Sigmoid colon (tissue), 6 donors: ENCODE measurements at regions not wholly inside any gene's neighbourhood (a gene's known extent, or its start where the extent isn't known, plus 50 kb on each side); places are given as distances from the start of the nearest gene placed in this dataset.

Source experiments
- DNase-seq: peaks from one replicate; pipeline ENCODE4 v3.0.0-alpha.2; 2019
- H3K27ac ChIP-seq, 4 donors: fragments of 200-600 bp; sonication (generic); one replicate each; pipeline ENCODE4 v1.5.1; 2016 to 2019; ENCODE audit warnings: mild to moderate bottlenecking in 1 of 4
- H3K27me3 ChIP-seq, 3 donors: fragments of 200-600 bp; sonication (generic); one replicate each; pipeline ENCODE4 v1.5.1; 2019; ENCODE audit warnings: mild to moderate bottlenecking in 1 of 3
- H3K36me3 ChIP-seq, 4 donors: fragments of 200-600 bp; sonication (generic); one replicate each; pipeline ENCODE4 v1.5.1; 2016 to 2019
- H3K4me1 ChIP-seq, 4 donors: fragments of 200-600 bp; sonication (generic); one replicate each; pipeline ENCODE4 v1.5.1; 2017 to 2019
- H3K4me3 ChIP-seq, 4 donors: fragments of 200-600 bp; sonication (generic); one replicate each; pipeline ENCODE4 v1.5.1; 2017 to 2019; ENCODE audit warnings: mild to moderate bottlenecking in 2 of 4, moderate library complexity in 1 of 4
- H3K9me3 ChIP-seq, 4 donors: fragments of 200-600 bp in 3 of 4; sonication (generic) in 3 of 4; one replicate each; pipeline versions ENCODE4 v1.5.1 to v1.6.1; 2013 to 2019
- CTCF ChIP-seq, 4 experiments: fragments of 450-650 bp in 3 of 4; fragments of 200-600 bp in 1 of 4; IDR thresholded peaks; one replicate each; pipeline ENCODE4 v1.5.1; 2016 to 2019; ENCODE audit warnings: antibody characterized with exemption in 4 of 4, mild to moderate bottlenecking in 3 of 4, moderate library complexity in 2 of 4
- EP300 ChIP-seq, 4 donors: sonication (generic); formaldehyde crosslinking; IDR thresholded peaks; one replicate each; pipeline ENCODE4 v1.6.1; 2017; ENCODE audit warnings: antibody characterized with exemption in 4 of 4
- POLR2A ChIP-seq, 2 donors: fragments of 450-650 bp; IDR thresholded peaks; one replicate each; pipeline ENCODE4 v1.6.1; 2016; ENCODE audit warnings: antibody characterized with exemption in 2 of 2, mild to moderate bottlenecking in 2 of 2, moderate library complexity in 2 of 2
- POLR2AphosphoS5 ChIP-seq, 4 donors: sonication (generic); formaldehyde crosslinking; IDR thresholded peaks; one replicate each; pipeline ENCODE4 v1.6.1; 2017; ENCODE audit warnings: antibody characterized with exemption in 4 of 4
- WGBS, 2 donors: extraction: QIAGEN DNeasy Blood & Tissue Kit; methylation state at CpG; one replicate each; pipeline ENCODE4 v1.1.7; 2013; 5-methylcytosine and 5-hydroxymethylcytosine counted together
- intact Hi-C: fragments of 100-400 bp; cut with DNase I; formaldehyde crosslinking; loops from one replicate; pipeline ENCODE4 v1.15.1; 2023
- donor health status: healthy with polysubstance abuse.
- donor health status: healthy.

- WGBS, 2 donors: 36 to 58% methylated on average over 4 of the region's 4 CpGs
- H3K4me1 ChIP-seq: no peaks in the 10 kb centered on the region
- no peaks in the 10 kb centered on the region for H3K9me3 ChIP-seq
- no peaks in the 10 kb centered on the region for H3K36me3 ChIP-seq
- H3K4me3 ChIP-seq: no peak overlapping the region
- TF ChIP-seq POLR2A (IDR thresholded peaks at IDR 0.05) (no peak), CTCF (IDR thresholded peaks at IDR 0.05) (no peak)
- H3K27ac ChIP-seq: no peak overlapping the region
- DNase-seq: no peak
- intact Hi-C loops: no loop called here
- no peaks in the 10 kb centered on the region for H3K27me3 ChIP-seq
Measured at GRCh38 chr4:167606551-167606950, 372.3 kb upstream of the SPOCK3 start.

- whole genome bisulfite sequencing, 2 donors: 60 to 77% methylated on average over 3 of the region's 3 CpGs
Measured at GRCh38 chr4:167613381-167613780, 379.1 kb upstream of the SPOCK3 start.

GRCh38 chr4:167614866-167615265, 380.6 kb upstream of the SPOCK3 start:
- Histone ChIP-seq H3K4me3 (no peak overlapping the region), H3K9me3 (no peaks in the 10 kb centered on the region), H3K4me1 (no peaks in the 10 kb centered on the region), H3K36me3 (no peaks in the 10 kb centered on the region), H3K27me3 (no peaks in the 10 kb centered on the region), H3K27ac (no peak overlapping the region)
- intact Hi-C loops: no loop called here
- TF ChIP-seq EP300 (IDR thresholded peaks at IDR 0.05) (no peak), POLR2A (IDR thresholded peaks at IDR 0.05) (no peak), POLR2AphosphoS5 (IDR thresholded peaks at IDR 0.05) (no peak), CTCF (IDR thresholded peaks at IDR 0.05) (no peak)
- 41 to 60% methylated on average over 3 of the region's 3 CpGs for WGBS, 2 donors
- DNase-seq: no peak

More at GRCh38 chr4:167613381-167613780, 379.1 kb upstream of the SPOCK3 start:
- Histone ChIP-seq H3K4me3 (no peak overlapping the region), H3K4me1 (no peaks in the 10 kb centered on the region), H3K9me3 (no peaks in the 10 kb centered on the region), H3K27ac (no peak overlapping the region), H3K27me3 (no peaks in the 10 kb centered on the region), H3K36me3 (no peaks in the 10 kb centered on the region)
- DNase-seq: no peak
- intact Hi-C loops: no loop called here
- TF ChIP-seq POLR2AphosphoS5 (IDR thresholded peaks at IDR 0.05): no peak
- TF ChIP-seq POLR2A (IDR thresholded peaks at IDR 0.05): no peak
- no peak for TF ChIP-seq EP300 (IDR thresholded peaks at IDR 0.05)
- no peak for TF ChIP-seq CTCF (IDR thresholded peaks at IDR 0.05)

- Histone ChIP-seq H3K4me1 (no peaks in the 10 kb centered on the region), H3K36me3 (no peaks in the 10 kb centered on the region), H3K27me3 (no peaks in the 10 kb centered on the region), H3K27ac (no peak overlapping the region), H3K4me3 (no peak overlapping the region), H3K9me3 (no peaks in the 10 kb centered on the region)
- DNase-seq: no peak
- TF ChIP-seq POLR2AphosphoS5 (IDR thresholded peaks at IDR 0.05) (no peak), CTCF (IDR thresholded peaks at IDR 0.05) (no peak), EP300 (IDR thresholded peaks at IDR 0.05) (no peak), POLR2A (IDR thresholded peaks at IDR 0.05) (no peak)
- WGBS, 2 donors: 0 to 55% methylated on average over 1 of the region's 1 CpG
- intact Hi-C loops: no loop called here
Measured at GRCh38 chr4:167616476-167616875, 382.2 kb upstream of the SPOCK3 start.

- no peak overlapping the region for H3K4me3 ChIP-seq
- H3K27ac ChIP-seq: no peak overlapping the region
- TF ChIP-seq EP300 (IDR thresholded peaks at IDR 0.05) (no peak), POLR2AphosphoS5 (IDR thresholded peaks at IDR 0.05) (no peak), POLR2A (IDR thresholded peaks at IDR 0.05) (no peak), CTCF (IDR thresholded peaks at IDR 0.05) (peak in 2 of 4 experiments; percentile 16 to 59)
- no peak for DNase-seq
- no peaks in the 10 kb centered on the region for H3K36me3 ChIP-seq
- intact Hi-C loops: loop anchor here (10.0 kb wide), 1 partner anchor 1458 kb away; no protein-coding TSS in a partner anchor
- 45 to 50% methylated on average over 10 of the region's 10 CpGs for WGBS, 2 donors
- no peaks in the 10 kb centered on the region for H3K9me3 ChIP-seq
- no peaks in the 10 kb centered on the region for H3K27me3 ChIP-seq
- no peaks in the 10 kb centered on the region for H3K4me1 ChIP-seq
Measured at GRCh38 chr4:167622481-167623240, 388.4 kb upstream of the SPOCK3 start.
